Keratinocyte (primary cell): ENCODE measurements at regions not wholly inside any gene's neighbourhood (a gene's known extent, or its start where the extent isn't known, plus 50 kb on each side); places are given as distances from the start of the nearest gene placed in this dataset.

ENCODE experiments used
- DNase-seq: peaks from one replicate; pipeline ENCODE4 v3.0.0-alpha.2; 2011; ENCODE audit warnings: low read depth, missing footprints, low spot score
- FAIRE-seq: peaks from 2 replicates; lab custom pipeline; 2011; peaks lifted over from hg19 to GRCh38; lab: Jason Lieb, UNC
- H2AFZ ChIP-seq: 2 replicates; pipeline ENCODE4 v1.6.0; 2012; ENCODE audit warnings: low read length, control low read depth, inconsistent platforms; ENCODE audit not compliant: control insufficient read depth
- H3K27ac ChIP-seq: 2 replicates; pipeline ENCODE4 v1.5.1; 2011; ENCODE audit warnings: low read length; ENCODE audit not compliant: control insufficient read depth, insufficient read depth
- H3K27me3 ChIP-seq: 3 replicates; pipeline ENCODE4 v1.6.0; 2011; ENCODE audit warnings: low read length; ENCODE audit not compliant: control insufficient read depth, insufficient read depth; ENCODE audit errors: extremely low read depth
- H3K36me3 ChIP-seq, 2 experiments: 2 replicates in 1 of 2; 3 replicates in 1 of 2; pipeline ENCODE4 v1.5.1; 2011; ENCODE audit warnings: low read length in 2 of 2, mild to moderate bottlenecking in 1 of 2; ENCODE audit not compliant: control insufficient read depth in 2 of 2, insufficient read depth in 2 of 2; ENCODE audit errors: extremely low read depth in 1 of 2
- H3K4me1 ChIP-seq: 3 replicates; pipeline ENCODE4 v1.5.1; 2011; ENCODE audit warnings: low read length; ENCODE audit not compliant: control insufficient read depth, insufficient read depth; ENCODE audit errors: extremely low read depth
- H3K4me2 ChIP-seq: 3 replicates; pipeline ENCODE4 v1.6.0; 2011; ENCODE audit warnings: low read depth, low read length; ENCODE audit not compliant: control insufficient read depth, insufficient read depth; ENCODE audit errors: extremely low read depth
- H3K4me3 ChIP-seq, 3 experiments: fragments of 200-600 bp in 1 of 3; sonication (generic) in 1 of 3; 2 replicates in 2 of 3; 3 replicates in 1 of 3; pipeline ENCODE4 v1.5.1; 2011 to 2016; ENCODE audit warnings: low read length in 3 of 3, mild to moderate bottlenecking in 3 of 3, control low read depth in 2 of 3, inconsistent platforms in 1 of 3, low read depth in 1 of 3, mixed read lengths in 1 of 3, mixed run types in 1 of 3, moderate library complexity in 1 of 3; ENCODE audit not compliant: control insufficient read depth in 2 of 3, insufficient read depth in 2 of 3; ENCODE audit errors: extremely low read depth in 1 of 3
- H3K79me2 ChIP-seq: 2 replicates; pipeline ENCODE4 v1.6.0; 2012; ENCODE audit warnings: low read length; ENCODE audit not compliant: control insufficient read depth, insufficient read depth
- H3K9ac ChIP-seq: 3 replicates; pipeline ENCODE4 v1.6.0; 2011; ENCODE audit warnings: low read length; ENCODE audit not compliant: control insufficient read depth, insufficient read depth; ENCODE audit errors: extremely low read depth
- H3K9me1 ChIP-seq: 3 replicates; pipeline ENCODE4 v1.6.0; 2011; ENCODE audit warnings: low read length; ENCODE audit not compliant: control insufficient read depth, insufficient read depth; ENCODE audit errors: extremely low read depth
- H3K9me3 ChIP-seq: 2 replicates; pipeline ENCODE4 v1.5.1; 2012; ENCODE audit warnings: low read depth, low read length; ENCODE audit not compliant: control insufficient read depth
- H4K20me1 ChIP-seq: 3 replicates; pipeline ENCODE4 v1.6.0; 2011; ENCODE audit warnings: low read length; ENCODE audit not compliant: control insufficient read depth, insufficient read depth; ENCODE audit errors: extremely low read depth
- CTCF ChIP-seq, 3 experiments: IDR thresholded peaks in 1 of 3; conservative IDR thresholded peaks in 1 of 3; optimal IDR thresholded peaks in 1 of 3; 2 replicates in 2 of 3; 3 replicates in 1 of 3; pipeline versions ENCODE3 to v1.5.1; 2011; ENCODE audit warnings: low read length in 3 of 3, mild to moderate bottlenecking in 3 of 3, moderate library complexity in 2 of 3, control low read depth in 1 of 3, inconsistent platforms in 1 of 3; ENCODE audit not compliant: insufficient read depth in 2 of 3; ENCODE audit errors: extremely low read depth in 1 of 3
- EZH2 ChIP-seq: IDR thresholded peaks from one replicate; pipeline ENCODE4 v1.6.1; 2012; ENCODE audit warnings: inconsistent platforms, mild to moderate bottlenecking, low read length, moderate library complexity
- dilution Hi-C: fragments of 300-500 bp; cut with MboI; formaldehyde crosslinking; loops from one replicate; pipeline ENCODE4 v1.7.0; 2020; ENCODE audit warnings: low sequenced_read_pairs; ENCODE audit not compliant: extremely low pct_ligation_motif_present

GRCh38 chr4:178385481-178385880 is 943.2 kb upstream of the AGA start:
- no peak overlapping the region for H3K4me3 ChIP-seq
- no peaks in the 10 kb centered on the region for H3K9me1 ChIP-seq
- H3K27ac ChIP-seq = no peak overlapping the region
- no peaks in the 10 kb centered on the region for H4K20me1 ChIP-seq
- no peaks in the 10 kb centered on the region for H3K4me1 ChIP-seq
- no peaks in the 10 kb centered on the region for H3K79me2 ChIP-seq
- no peak overlapping the region for H3K9ac ChIP-seq
- H3K27me3 ChIP-seq = no peaks in the 10 kb centered on the region
- FAIRE-seq (no peak), DNase-seq (no peak)
- dilution Hi-C loops = no loop called here
- no peak overlapping the region for H2AFZ ChIP-seq
- H3K9me3 ChIP-seq = no peaks in the 10 kb centered on the region
- no peak for TF ChIP-seq CTCF (optimal IDR thresholded peaks at IDR 0.05 in 1 of 3, IDR thresholded peaks at IDR 0.05 in 1 of 3, conservative IDR thresholded peaks at IDR 0.05 in 1 of 3; ENCODE audit: extremely low read depth in 1 of 3, insufficient read depth in 2 of 3, low read length in 3 of 3)
- no peak for TF ChIP-seq EZH2
- H3K4me2 ChIP-seq = no peak overlapping the region
- H3K36me3 ChIP-seq = no peaks in the 10 kb centered on the region

GRCh38 chr4:178387756-178388155 is 945.5 kb upstream of the AGA start:
- DNase-seq = no peak
- Histone ChIP-seq H4K20me1 (no peaks in the 10 kb centered on the region), H3K79me2 (no peaks in the 10 kb centered on the region), H3K9me3 (no peaks in the 10 kb centered on the region), H3K36me3 (no peaks in the 10 kb centered on the region), H2AFZ (no peak overlapping the region), H3K4me1 (no peaks in the 10 kb centered on the region), H3K9ac (no peak overlapping the region), H3K27ac (no peak overlapping the region), H3K4me3 (no peak overlapping the region), H3K27me3 (no peaks in the 10 kb centered on the region), H3K4me2 (no peak overlapping the region), H3K9me1 (no peaks in the 10 kb centered on the region)
- dilution Hi-C loops = no loop called here
- no peak for TF ChIP-seq EZH2
- TF ChIP-seq CTCF (optimal IDR thresholded peaks at IDR 0.05 in 1 of 3, IDR thresholded peaks at IDR 0.05 in 1 of 3, conservative IDR thresholded peaks at IDR 0.05 in 1 of 3; ENCODE audit: extremely low read depth in 1 of 3, insufficient read depth in 2 of 3, low read length in 3 of 3) = no peak
- FAIRE-seq = no peak
